Right ventricle myocardium inferior (tissue), 1 donor: ENCODE measurements at regions not wholly inside any gene's neighbourhood (a gene's known extent, or its start where the extent isn't known, plus 50 kb on each side); places are given as distances from the start of the nearest gene placed in this dataset.

Experiments
- ATAC-seq: fragments of 200-7000 bp; cut with Tn5 transposase; one replicate; pipeline ENCODE4 v1.9.1; 2020; ENCODE audit warnings: mild to moderate bottlenecking, moderate library complexity
- DNase-seq: peaks from one replicate; pipeline ENCODE4 v3.0.0; 2021; ENCODE audit errors: missing footprints
- intact Hi-C: fragments of 100-400 bp; cut with DNase I; formaldehyde crosslinking; loops from one replicate; pipeline ENCODE4 v1.11.0; 2022
- donor health status: DM: no; HTN: yes; CAD: no; lungs with severe emphysema.

DNA sequence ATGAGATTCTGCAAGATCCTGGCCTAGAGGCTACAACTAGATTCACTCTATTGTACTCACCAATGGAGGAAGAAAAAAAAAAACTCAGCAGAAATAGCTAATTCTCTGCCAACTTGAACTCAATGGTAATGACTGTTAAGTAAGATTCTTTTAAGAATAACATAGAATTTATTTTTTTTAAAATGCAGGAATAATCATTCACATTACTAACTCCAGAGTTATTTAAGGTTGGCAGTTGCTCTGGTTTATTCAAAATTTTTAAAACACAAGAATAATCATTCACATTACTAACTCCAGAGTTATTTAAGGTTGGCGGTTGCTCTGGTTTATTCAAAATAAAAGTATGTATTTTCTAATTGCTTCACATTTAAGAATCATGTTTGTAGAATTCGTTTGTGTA lies 1071.9 kb downstream of the IGSF11 start:
- no peak for ATAC-seq
- intact Hi-C loops = no loop called here
- no peak for DNase-seq

DNA sequence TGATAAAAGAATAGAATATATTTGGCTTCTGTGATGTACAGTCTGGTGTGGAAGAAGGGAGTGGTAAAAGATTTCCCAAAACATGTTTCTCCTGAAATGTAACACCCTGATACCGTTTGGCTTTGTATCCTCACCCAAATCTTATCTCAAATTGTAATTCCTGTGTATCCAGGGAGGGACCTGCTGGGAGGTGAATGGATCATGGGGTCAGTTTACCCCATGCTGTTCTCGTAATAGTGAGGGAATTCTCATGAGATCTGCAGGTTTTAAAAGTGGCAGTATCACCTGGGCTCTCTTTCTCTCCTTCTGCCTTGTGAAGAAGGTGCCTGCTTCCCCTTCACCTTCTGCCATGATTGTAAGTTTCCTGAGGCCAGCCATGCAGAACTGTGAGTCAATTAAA lies 1070.8 kb downstream of the IGSF11 start:
- ATAC-seq (no peak), DNase-seq (no peak)
- intact Hi-C loops = no loop called here

DNA sequence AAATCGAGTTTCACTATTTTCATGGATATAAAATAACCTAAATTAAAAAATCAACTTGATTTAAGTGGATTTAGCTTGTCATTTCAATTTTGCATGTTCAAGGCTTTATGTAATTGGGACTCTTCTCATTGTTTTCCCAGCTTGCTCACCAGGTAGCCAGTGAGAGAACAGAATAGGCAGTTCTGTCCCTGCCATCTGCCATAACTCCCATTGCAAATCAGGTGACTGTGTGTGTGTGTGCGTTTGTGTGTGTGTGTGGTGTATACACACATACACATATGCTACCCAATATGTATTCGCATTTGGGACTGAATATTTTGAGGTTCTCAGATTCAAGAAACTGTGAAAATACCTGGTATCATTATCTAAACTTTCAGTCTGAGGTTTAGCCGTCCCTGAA lies 1069.8 kb downstream of the IGSF11 start:
- no peak for ATAC-seq
- no peak for DNase-seq
- intact Hi-C loops = no loop called here

DNA sequence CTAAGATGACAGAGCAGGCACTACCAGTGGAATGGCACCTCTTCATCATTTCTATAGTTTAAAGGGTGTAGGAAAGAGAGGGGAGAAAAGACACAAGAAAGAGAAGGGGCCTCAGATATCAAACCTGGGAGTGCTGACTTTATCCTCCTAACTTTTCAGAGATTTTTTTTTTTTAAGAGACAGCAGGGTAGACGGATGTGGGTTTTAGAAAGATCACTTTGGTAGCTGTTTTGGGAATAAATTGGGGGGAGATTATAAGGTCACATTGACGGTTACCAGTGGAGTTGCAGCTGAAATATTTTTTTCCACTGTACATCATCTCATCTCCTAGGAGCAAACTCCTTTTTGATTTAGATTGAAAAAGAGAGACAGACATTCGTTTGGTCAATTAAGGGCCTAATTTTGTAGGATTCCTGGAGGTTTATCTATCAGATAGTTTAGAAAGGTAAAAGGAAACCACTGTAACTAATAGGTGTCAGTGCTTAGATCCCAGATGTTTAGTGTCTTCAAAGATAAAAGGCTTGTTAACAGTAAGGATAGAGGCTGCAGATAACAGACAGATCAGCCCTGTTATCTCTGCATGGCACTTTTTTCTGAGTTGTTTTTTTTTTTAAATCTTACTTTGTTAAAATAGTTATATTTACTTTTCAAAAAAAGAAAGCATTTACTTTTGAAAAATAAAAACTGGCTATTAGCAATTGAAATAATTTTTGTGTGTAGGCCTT lies 1057.0 kb downstream of the IGSF11 start:
- no peak for ATAC-seq
- DNase-seq = no peak
- intact Hi-C loops = no loop called here

DNA sequence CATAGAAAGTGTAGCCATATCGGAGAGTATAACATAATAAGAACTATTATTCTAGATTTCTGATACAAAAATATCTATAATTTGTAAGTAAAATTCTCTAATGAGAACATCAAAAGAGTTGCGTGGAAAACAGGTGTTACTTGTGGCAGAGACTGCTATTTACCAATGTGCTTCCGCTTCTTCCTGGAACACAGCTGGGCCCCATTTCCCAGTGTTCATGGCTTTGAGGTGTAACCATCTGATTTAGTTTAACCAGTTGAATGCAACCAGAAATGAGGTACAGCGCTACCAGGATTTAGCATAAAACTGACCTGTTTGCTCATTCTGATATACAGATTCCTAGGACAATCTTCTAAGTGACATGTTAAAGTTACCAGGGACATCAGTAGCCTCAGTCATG lies 1055.2 kb downstream of the IGSF11 start:
- DNase-seq (no peak), ATAC-seq (no peak)
- intact Hi-C loops = no loop called here

DNA sequence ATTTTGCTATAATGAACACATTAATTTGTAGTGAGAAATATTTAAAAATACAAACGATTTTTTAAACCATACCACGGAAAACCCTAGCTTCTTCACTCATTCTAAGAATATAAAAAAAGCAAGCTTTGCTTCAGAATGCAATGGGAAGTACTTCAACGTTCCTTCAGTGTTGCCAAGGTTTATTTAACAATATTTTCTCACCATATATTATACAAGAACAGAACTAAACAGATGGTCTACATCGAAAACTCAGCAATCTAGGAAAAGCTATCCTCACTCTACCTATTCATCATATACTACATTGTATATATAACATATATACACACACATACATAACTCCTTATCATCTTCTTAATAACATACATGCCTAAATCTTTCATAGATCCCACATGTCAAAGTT lies 1047.4 kb downstream of the IGSF11 start:
- no peak for ATAC-seq
- intact Hi-C loops = no loop called here

DNA sequence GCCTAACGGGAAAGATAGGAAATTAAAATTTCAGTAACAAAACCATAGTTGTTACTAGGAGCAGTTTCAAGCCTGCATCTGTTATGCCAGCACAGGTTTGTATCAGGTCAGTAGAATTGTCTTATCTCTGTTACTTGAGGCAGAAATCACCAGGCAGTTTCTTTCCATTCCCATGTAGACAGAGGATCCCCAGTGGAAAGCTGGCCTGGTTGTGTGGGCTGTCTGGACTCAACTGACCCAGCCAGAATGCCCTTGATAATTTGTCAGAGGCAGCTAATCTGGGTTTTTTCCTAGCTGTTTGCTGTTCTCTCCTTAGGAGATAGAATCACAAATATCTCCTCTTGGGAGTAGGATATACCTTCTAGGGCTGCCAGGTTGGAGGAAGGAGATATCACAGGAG lies 1044.7 kb downstream of the IGSF11 start:
- intact Hi-C loops = no loop called here
- DNase-seq (no peak), ATAC-seq (no peak)

More for the DNA sequence above, 1047.4 kb downstream of the IGSF11 start:
- DNase-seq = no peak

DNA sequence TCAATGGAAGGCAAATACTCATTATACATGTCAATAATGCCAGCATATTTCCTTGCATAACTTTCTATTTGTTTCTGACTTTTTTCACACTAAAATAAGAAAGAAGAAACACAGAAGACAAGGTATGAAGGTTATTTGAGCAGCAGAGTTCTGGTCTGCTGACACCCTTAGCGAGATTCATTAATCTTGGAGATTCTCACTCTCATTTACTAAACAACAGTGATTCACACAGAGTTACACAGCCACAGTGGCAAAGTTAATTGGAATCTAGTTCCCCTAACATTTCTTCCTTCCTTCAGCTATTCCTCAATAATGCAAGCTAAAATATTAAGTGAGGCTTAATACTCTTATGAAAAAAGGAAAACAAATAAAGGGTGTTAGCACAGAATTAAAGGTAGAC lies 1044.0 kb downstream of the IGSF11 start:
- intact Hi-C loops = no loop called here
- ATAC-seq (no peak), DNase-seq (no peak)

DNA sequence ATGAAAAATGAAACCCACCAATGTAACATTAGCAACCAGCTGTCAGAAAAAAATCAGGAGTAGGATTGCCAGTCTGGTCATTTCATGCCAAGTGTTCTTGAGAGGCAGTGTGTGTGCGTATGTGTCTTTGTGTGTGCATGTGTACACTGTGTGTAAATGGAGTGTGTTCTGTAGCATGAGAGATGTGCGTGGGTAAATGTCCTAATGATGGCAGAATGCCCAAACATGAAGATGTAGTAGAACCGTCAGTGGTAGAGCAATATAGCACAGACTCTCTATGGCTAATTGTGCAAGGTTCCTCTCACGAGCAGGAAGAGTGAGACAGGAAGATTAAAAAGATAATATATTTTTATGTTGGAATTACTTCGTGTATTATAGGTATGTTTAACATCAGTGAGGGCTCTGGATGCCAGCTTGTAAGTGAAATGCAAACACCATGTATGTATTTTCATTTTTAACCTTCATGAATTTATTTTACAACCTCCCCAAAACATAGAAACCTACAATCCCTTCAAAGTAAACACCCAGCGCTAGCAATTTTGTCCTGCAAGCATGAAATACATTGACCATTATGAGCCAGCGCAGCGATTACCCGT lies 1038.7 kb downstream of the IGSF11 start:
- intact Hi-C loops = no loop called here
- ATAC-seq = no peak
- no peak for DNase-seq

DNA sequence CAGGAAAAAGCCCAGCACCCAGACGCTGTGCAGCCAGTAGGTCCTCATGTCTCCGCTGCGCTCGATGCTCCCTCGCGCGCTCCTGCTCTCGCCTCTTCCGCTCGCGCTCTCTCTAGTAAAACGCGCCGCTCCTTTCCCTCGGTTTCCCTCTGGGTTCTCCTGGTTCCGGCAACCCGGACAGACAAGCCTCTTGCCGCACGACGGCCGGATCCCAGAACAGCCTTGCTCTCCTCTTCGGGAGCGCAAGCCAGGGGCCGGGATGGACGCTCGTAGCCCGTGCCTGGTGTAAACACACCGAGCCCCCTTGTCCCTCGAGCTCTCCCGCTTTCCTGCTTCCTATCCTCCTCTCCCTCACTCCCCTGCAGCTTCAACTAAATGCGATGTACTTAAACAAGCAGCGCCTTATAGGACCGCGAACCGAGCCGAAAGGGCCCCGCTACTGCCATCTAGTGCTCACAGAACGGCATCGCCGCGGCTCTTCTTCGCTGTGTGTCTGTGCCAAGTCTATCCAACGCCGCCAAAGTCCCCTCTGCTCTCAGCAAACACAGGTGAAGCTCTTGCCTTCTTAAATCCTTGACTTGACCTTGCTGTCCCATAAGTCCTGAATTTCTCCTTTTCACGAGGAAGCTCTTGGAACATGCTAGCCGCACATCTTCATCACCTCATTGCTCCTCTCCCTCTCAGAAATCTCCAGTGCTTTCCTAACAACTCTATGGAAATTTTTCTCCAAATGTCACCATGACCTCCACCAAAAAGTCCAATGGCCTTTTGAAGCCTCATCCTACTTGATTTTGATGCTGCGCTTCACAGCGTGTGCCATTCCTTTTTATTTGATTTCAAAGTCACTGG lies 1037.2 kb downstream of the IGSF11 start:
- ATAC-seq (peak; percentile 93), DNase-seq (peak; percentile 81)
- intact Hi-C loops = no loop called here

DNA sequence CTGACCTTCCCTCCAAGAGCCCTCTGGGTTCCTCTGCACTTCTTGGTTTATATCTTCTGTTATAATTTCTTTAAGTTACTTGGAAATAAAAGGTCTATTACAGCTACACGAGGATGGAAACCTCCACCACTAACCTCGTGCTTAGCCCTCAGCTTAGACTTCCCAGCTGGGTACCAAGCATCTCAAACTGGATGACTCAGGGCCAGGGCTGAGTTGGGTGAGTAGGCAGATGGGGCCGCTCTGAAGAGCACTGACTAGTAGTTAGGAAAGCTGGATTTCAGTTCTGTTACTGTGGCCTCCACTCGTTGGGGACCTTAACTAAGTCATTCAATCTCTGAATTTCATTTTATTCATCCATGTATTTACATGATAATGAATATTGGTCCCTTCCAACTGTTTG lies 1036.6 kb downstream of the IGSF11 start:
- ATAC-seq (no peak), DNase-seq (no peak)
- intact Hi-C loops = no loop called here

DNA sequence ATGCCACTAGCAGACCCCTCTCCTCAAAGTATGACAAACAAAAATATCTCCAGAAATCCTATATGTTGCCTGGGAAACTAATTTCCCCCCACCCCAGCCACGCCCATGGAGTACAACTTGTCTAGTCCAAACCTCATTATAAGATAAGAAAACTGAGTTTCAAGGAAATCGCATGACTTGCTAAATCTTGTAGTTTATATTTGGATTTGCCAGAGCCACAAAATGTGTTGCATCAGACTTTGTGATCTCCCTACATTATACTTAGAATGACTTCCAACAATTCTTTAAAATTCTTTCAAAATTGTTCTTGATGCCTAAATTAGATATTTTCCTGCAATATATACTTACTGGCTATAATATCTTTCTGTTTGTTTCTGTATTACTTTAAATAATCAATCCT lies 1034.4 kb downstream of the IGSF11 start:
- DNase-seq = no peak
- no peak for ATAC-seq
- intact Hi-C loops = no loop called here

DNA sequence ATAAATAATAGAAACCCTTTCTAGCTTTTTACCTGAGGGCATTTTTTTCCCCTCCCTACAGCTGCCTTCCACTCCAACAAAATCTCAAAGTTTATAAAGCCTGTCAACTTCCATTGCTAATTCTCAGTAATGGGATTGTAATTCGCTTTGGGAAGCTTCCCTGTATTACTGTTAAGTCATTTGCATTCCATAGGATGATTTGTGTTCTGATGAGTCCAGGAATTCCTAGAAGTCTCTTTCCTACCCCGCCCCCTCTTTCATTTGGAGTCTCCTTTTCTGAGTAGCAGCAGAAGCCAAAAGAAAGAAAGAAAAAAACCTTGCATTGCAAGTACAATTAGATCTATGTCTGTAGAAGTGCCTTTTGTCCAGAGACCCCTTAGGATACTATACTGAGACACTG lies 1033.3 kb downstream of the IGSF11 start:
- intact Hi-C loops = no loop called here
- no peak for ATAC-seq
- DNase-seq = no peak

DNA sequence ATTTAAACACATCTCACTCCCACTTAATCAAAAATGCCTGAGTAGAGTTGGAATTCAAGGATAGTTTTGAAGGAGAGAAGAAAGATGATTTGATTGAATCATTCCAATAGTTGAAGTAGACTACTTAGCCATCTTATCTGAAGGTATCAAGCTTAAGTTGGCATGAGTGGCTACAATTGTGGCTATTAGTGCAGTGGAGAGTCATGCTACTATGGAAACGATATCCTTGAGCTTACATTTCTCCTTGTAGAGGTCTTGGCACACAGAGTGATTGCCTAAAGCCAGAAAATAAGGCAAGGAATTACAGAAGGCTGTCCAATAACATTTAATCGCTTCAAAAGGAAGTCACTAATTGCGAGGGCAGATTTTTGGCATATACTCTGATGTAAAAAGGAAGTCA lies 1022.7 kb downstream of the IGSF11 start:
- no peak for ATAC-seq
- no peak for DNase-seq
- intact Hi-C loops = no loop called here

DNA sequence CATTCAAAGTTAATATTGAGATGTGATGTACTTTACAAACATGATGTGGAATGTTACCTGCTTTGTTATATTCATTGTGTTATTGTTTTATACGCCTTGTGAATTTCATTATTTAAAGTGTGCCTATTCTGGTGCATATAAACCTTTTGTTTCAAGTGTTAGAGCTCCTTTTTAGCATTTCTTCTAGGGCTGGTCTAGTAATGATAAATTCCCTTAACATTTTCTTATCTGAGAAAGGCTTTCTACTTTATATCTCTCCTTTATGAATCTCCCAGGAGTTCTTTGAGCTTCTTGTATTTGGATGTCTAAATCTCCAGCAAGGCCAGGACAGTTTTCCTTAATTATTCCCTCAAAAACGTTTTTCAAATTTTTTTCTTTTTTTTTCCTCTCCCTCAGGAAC lies 1005.6 kb downstream of the IGSF11 start:
- no peak for ATAC-seq
- DNase-seq = no peak
- intact Hi-C loops = no loop called here

DNA sequence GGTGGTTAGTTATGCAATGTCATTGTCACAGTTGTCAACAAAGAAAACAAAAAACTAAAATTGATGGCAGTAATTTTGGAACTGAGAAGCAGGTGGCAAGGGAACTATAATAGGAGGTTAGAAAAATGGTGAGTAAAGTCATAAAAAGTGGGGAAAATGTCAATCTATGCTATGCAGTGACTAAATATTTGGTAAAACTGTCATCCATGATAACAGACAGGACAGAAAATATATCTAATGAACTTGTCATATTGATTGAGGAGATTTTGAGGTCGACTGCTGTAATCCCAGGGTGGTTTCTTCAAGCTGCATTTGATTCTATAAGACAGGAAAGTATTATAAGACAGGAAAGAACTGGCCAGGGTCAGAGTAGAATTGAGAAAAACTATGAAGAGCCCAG lies 998.4 kb downstream of the IGSF11 start:
- ATAC-seq (no peak), DNase-seq (no peak)
- intact Hi-C loops = no loop called here

DNA sequence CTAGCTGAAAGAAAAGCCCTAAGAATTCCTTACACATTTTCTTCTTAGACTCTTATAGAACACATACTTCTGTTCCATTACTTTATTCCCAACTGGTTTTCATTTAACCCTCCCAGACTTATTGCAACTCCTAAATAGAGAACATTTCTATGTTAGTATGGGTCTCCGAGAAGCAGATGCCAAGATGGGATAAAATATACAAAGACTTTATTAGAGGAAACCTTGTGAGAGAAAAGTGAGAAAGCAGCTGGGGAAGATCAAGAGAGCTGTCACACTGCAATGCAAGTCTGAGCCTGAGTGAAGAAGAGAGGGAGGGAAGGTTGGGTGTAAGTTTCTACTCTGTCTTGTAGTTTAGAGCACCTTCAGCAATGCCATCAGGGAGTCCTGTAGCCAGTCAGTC lies 979.3 kb downstream of the IGSF11 start:
- ATAC-seq (no peak), DNase-seq (no peak)
- intact Hi-C loops = no loop called here

DNA sequence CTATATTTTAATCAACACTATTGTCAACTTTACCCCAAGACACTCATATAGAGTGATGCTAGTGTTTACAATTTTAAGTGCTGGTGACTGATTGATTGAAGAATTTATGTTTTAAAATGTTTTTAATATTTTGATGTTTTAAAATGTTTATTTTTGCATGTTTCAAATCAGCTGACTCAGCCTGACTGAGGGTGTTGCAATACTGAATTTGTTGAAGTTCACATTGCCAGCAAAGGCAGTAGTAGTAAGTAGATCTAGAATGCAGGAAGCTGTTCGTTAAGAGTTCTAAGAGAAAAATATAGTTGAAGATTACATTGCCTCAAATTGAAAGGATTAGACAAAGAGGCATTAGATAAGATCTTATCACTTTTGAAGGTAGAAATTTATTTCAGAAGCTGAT lies 977.6 kb downstream of the IGSF11 start:
- intact Hi-C loops = no loop called here
- ATAC-seq (no peak), DNase-seq (no peak)

DNA sequence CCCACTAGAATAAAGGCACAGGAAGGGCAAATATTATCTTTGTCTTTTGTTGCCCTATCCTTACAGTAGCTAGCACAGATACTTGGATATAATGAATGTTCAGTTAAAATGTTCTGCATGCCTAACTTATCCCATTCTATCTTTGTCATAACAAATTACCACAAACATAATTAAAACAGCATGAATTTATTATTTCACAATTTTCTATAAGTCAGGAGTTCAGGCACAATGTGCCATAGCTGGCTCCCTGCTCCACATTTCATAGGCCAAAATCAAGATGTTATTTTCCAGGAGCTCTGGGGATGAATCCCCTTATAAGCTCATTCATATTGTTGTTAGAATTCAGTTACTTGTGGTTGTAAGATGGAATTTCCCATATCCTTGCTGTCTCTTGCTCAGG lies 975.5 kb downstream of the IGSF11 start:
- ATAC-seq (no peak), DNase-seq (no peak)
- intact Hi-C loops = no loop called here

DNA sequence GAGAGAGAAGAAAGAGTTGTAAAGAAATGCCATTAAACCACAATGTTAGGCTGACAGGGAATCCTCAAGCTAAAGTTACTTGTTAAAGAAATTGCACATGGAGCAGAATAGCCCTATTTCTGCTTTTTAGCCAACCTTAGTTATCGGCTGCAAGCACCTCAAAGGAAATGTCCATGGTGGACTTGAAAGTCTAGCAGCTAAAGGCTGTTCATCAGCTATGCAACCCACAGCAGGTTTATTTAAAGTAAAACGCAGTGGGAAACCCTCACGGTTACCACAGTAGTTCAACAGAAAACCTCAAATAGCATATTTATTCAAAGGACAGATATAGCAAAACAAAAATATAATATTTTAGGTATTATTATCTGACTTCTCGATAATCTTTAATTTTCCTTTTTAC lies 967.2 kb downstream of the IGSF11 start:
- ATAC-seq (no peak), DNase-seq (no peak)
- intact Hi-C loops = no loop called here
